ENCODE measurements at regions not wholly inside any gene's neighbourhood (a gene's known extent, or its start where the extent isn't known, plus 50 kb on each side); places are given as distances from the start of the nearest gene placed in this dataset.

DNA sequence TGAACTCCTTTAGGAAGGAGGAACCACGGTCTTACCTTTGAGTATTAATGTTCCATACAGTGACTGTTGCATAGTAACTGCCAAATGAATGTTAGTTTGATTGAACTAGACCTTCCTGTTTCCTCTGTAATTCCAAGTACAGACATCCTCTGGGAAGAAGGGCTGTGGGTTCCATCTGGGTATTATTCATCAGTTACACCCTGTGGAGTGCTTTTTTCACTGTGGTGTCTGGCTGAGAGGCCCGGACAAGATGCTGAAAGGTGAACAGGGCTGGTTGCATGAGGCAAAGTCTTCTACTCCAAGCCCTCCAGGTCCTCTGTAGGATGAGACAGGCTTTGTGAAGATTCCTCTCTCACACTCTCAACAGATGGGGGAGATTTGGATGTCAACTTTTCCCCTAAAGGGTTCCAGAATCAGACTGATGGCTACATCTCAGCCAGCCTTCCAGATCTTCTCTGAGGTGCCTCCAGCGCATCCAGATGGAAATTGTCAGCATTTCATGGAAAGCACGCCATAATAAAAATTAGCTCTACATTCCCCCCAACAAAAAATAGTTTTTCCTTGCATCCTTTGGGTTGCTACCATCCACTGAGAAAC is 230.9 kb downstream of the GAS1 start:
- no peak overlapping the region for H3K27ac Mint-ChIP-seq
- H3K4me3 Mint-ChIP-seq = no peak overlapping the region
- H3K9me3 Mint-ChIP-seq = peaks cover 0 to 4% (median 0%) of the 10 kb centered on the region in 11 donors
- H3K36me3 Mint-ChIP-seq = no peaks in the 10 kb centered on the region
- Histone ChIP-seq H3K4me1 (ENCODE audit: control insufficient read depth in 2 of 2, insufficient read depth in 2 of 2, low read length in 2 of 2) (no peaks in the 10 kb centered on the region), H3K27ac (ENCODE audit: low read depth, low read length) (no peak overlapping the region), H3K36me3 (ENCODE audit: control insufficient read depth in 2 of 3, insufficient read depth in 3 of 3, low read length in 3 of 3) (no peaks in the 10 kb centered on the region), H3K27me3 (ENCODE audit: control insufficient read depth in 2 of 2, insufficient read depth in 2 of 2, low read length in 2 of 2) (no peaks in the 10 kb centered on the region), H3K4me3 (ENCODE audit: low read length) (no peak overlapping the region), H3K9me3 (ENCODE audit: control insufficient read depth in 2 of 3, low read length in 3 of 3) (no peaks in the 10 kb centered on the region)
- ATAC-seq = no peak
- no peaks in the 10 kb centered on the region for H3K4me1 Mint-ChIP-seq
- no peak for DNase-seq
- CTCF ChIA-PET = no interaction called here
- H3K27me3 Mint-ChIP-seq = peaks cover 0 to 20% (median 13%) of the 10 kb centered on the region in 5 donors
- intact Hi-C loops (cut with micrococcal nuclease) = no loop called here
- POLR2A ChIA-PET = no interaction called here

GRCh38 chr9:86714999-86715398 is 232.3 kb downstream of the GAS1 start:
- no peaks in the 10 kb centered on the region for H3K4me1 Mint-ChIP-seq
- Histone ChIP-seq H3K27ac (ENCODE audit: low read depth, low read length) (no peak overlapping the region), H3K4me3 (ENCODE audit: low read length) (no peak overlapping the region), H3K27me3 (ENCODE audit: control insufficient read depth in 2 of 2, insufficient read depth in 2 of 2, low read length in 2 of 2) (no peaks in the 10 kb centered on the region), H3K4me1 (ENCODE audit: control insufficient read depth in 2 of 2, insufficient read depth in 2 of 2, low read length in 2 of 2) (no peaks in the 10 kb centered on the region), H3K9me3 (ENCODE audit: control insufficient read depth in 2 of 3, low read length in 3 of 3) (no peaks in the 10 kb centered on the region), H3K36me3 (ENCODE audit: control insufficient read depth in 2 of 3, insufficient read depth in 3 of 3, low read length in 3 of 3) (no peaks in the 10 kb centered on the region)
- POLR2A ChIA-PET = no interaction called here
- H3K4me3 Mint-ChIP-seq = no peak overlapping the region
- peaks cover 0 to 20% (median 13%) of the 10 kb centered on the region in 5 donors for H3K27me3 Mint-ChIP-seq
- no peak for DNase-seq
- H3K9me3 Mint-ChIP-seq = peaks cover 0 to 4% (median 0%) of the 10 kb centered on the region in 11 donors
- CTCF ChIA-PET = no interaction called here
- H3K36me3 Mint-ChIP-seq = no peaks in the 10 kb centered on the region
- no peak overlapping the region for H3K27ac Mint-ChIP-seq
- no peak for ATAC-seq
- intact Hi-C loops (cut with micrococcal nuclease) = no loop called here

DNA sequence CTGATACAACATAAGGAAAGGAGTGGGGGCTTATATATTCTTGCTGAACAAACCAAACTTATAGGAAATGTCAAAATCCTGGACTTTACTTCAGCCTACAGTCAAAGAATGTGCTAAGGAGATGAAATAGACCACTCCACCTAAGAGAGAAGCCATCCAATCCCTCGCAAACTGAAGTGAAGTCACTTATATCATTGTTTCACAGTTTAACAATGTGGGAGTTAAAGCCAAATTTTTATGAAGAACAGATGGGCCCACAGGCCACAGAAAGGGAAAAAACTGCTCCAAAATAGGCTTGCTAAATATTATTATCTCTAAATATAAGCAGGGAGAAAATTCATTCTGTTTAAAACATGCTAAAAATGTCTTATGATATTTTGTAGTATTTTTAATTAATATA is 233.3 kb downstream of the GAS1 start:
- H3K4me1 Mint-ChIP-seq = no peaks in the 10 kb centered on the region
- POLR2A ChIA-PET = no interaction called here
- ATAC-seq = no peak

GRCh38 chr9:86713470-86713869 is 233.8 kb downstream of the GAS1 start:
- H3K9me3 ChIP-seq (ENCODE audit: control insufficient read depth in 2 of 3, low read length in 3 of 3) = no peaks in the 10 kb centered on the region
- no peaks in the 10 kb centered on the region for H3K4me1 Mint-ChIP-seq
- no peaks in the 10 kb centered on the region for H3K36me3 Mint-ChIP-seq
- H3K27me3 ChIP-seq (ENCODE audit: control insufficient read depth in 2 of 2, insufficient read depth in 2 of 2, low read length in 2 of 2) = no peaks in the 10 kb centered on the region
- no peak overlapping the region for H3K27ac Mint-ChIP-seq
- CTCF ChIA-PET = no interaction called here
- no peaks in the 10 kb centered on the region for H3K4me1 ChIP-seq (ENCODE audit: control insufficient read depth in 2 of 2, insufficient read depth in 2 of 2, low read length in 2 of 2)
- no peaks in the 10 kb centered on the region for H3K36me3 ChIP-seq (ENCODE audit: control insufficient read depth in 2 of 3, insufficient read depth in 3 of 3, low read length in 3 of 3)
- intact Hi-C loops (cut with micrococcal nuclease) = no loop called here
- POLR2A ChIA-PET = no interaction called here
- no peak overlapping the region for H3K27ac ChIP-seq (ENCODE audit: low read depth, low read length)
- H3K4me3 Mint-ChIP-seq = no peak overlapping the region
- peaks cover 0 to 19% (median 13%) of the 10 kb centered on the region in 5 donors for H3K27me3 Mint-ChIP-seq
- H3K9me3 Mint-ChIP-seq = peaks cover 0 to 4% (median 0%) of the 10 kb centered on the region in 11 donors
- DNase-seq = no peak
- no peak overlapping the region for H3K4me3 ChIP-seq (ENCODE audit: low read length)
- ATAC-seq = no peak

More for the DNA sequence above, 233.3 kb downstream of the GAS1 start:
- Histone ChIP-seq H3K36me3 (ENCODE audit: control insufficient read depth in 2 of 3, insufficient read depth in 3 of 3, low read length in 3 of 3) (no peaks in the 10 kb centered on the region), H3K4me3 (ENCODE audit: low read length) (no peak overlapping the region), H3K27ac (ENCODE audit: low read depth, low read length) (no peak overlapping the region), H3K9me3 (ENCODE audit: control insufficient read depth in 2 of 3, low read length in 3 of 3) (no peaks in the 10 kb centered on the region), H3K4me1 (ENCODE audit: control insufficient read depth in 2 of 2, insufficient read depth in 2 of 2, low read length in 2 of 2) (no peaks in the 10 kb centered on the region), H3K27me3 (ENCODE audit: control insufficient read depth in 2 of 2, insufficient read depth in 2 of 2, low read length in 2 of 2) (no peaks in the 10 kb centered on the region)
- H3K27me3 Mint-ChIP-seq = peaks cover 0 to 20% (median 13%) of the 10 kb centered on the region in 5 donors
- intact Hi-C loops (cut with micrococcal nuclease) = no loop called here
- no peaks in the 10 kb centered on the region for H3K36me3 Mint-ChIP-seq
- CTCF ChIA-PET = no interaction called here
- H3K27ac Mint-ChIP-seq = no peak overlapping the region
- H3K4me3 Mint-ChIP-seq = no peak overlapping the region
- H3K9me3 Mint-ChIP-seq = peaks cover 0 to 4% (median 0%) of the 10 kb centered on the region in 11 donors
- DNase-seq = no peak

- H3K36me3 ChIP-seq (ENCODE audit: control insufficient read depth in 2 of 3, insufficient read depth in 3 of 3, low read length in 3 of 3) = no peaks in the 10 kb centered on the region
- H3K4me1 ChIP-seq (ENCODE audit: control insufficient read depth in 2 of 2, insufficient read depth in 2 of 2, low read length in 2 of 2) = no peaks in the 10 kb centered on the region
- no peaks in the 10 kb centered on the region for H3K4me1 Mint-ChIP-seq
- ATAC-seq (no peak), DNase-seq (no peak)
- no peaks in the 10 kb centered on the region for H3K27me3 ChIP-seq (ENCODE audit: control insufficient read depth in 2 of 2, insufficient read depth in 2 of 2, low read length in 2 of 2)
- peaks cover 0 to 13% (median 7%) of the 10 kb centered on the region in 5 donors for H3K27me3 Mint-ChIP-seq
- intact Hi-C loops (cut with micrococcal nuclease) = no loop called here
- ChIA-PET CTCF (no interaction called here), POLR2A (no interaction called here)
- peaks cover 0 to 1% (median 0%) of the 10 kb centered on the region in 11 donors for H3K9me3 Mint-ChIP-seq
- no peak overlapping the region for H3K4me3 Mint-ChIP-seq
- no peak overlapping the region for H3K27ac Mint-ChIP-seq
- no peak overlapping the region for H3K4me3 ChIP-seq (ENCODE audit: low read length)
- no peaks in the 10 kb centered on the region for H3K36me3 Mint-ChIP-seq
- H3K27ac ChIP-seq (ENCODE audit: low read depth, low read length) = no peak overlapping the region
- no peaks in the 10 kb centered on the region for H3K9me3 ChIP-seq (ENCODE audit: control insufficient read depth in 2 of 3, low read length in 3 of 3)
These were observed 238.1 kb downstream of the GAS1 start for GRCh38 chr9:86708918-86709835.

- intact Hi-C loops (cut with micrococcal nuclease) = no loop called here
- no peak for DNase-seq
- Histone ChIP-seq H3K4me1 (ENCODE audit: control insufficient read depth in 2 of 2, insufficient read depth in 2 of 2, low read length in 2 of 2) (no peaks in the 10 kb centered on the region), H3K4me3 (ENCODE audit: low read length) (no peak overlapping the region), H3K36me3 (ENCODE audit: control insufficient read depth in 2 of 3, insufficient read depth in 3 of 3, low read length in 3 of 3) (no peaks in the 10 kb centered on the region), H3K27me3 (ENCODE audit: control insufficient read depth in 2 of 2, insufficient read depth in 2 of 2, low read length in 2 of 2) (no peaks in the 10 kb centered on the region), H3K9me3 (ENCODE audit: control insufficient read depth in 2 of 3, low read length in 3 of 3) (no peaks in the 10 kb centered on the region), H3K27ac (ENCODE audit: low read depth, low read length) (no peak overlapping the region)
- peaks cover 0 to 13% (median 7%) of the 10 kb centered on the region in 5 donors for H3K27me3 Mint-ChIP-seq
- H3K4me1 Mint-ChIP-seq = no peaks in the 10 kb centered on the region
- no peak for ATAC-seq
- peaks cover 0 to 1% (median 0%) of the 10 kb centered on the region in 11 donors for H3K9me3 Mint-ChIP-seq
- ChIA-PET POLR2A (no interaction called here), CTCF (no interaction called here)
- H3K36me3 Mint-ChIP-seq = no peaks in the 10 kb centered on the region
- H3K27ac Mint-ChIP-seq = no peak overlapping the region
- H3K4me3 Mint-ChIP-seq = no peak overlapping the region
These were observed 239.3 kb downstream of the GAS1 start for GRCh38 chr9:86707932-86708510.
